Activated CD8-positive, alpha-beta T cell treated with anti-CD3 and anti-CD28 coated beads, Interleukin-2, amount 10 ng/mL, durations not matched to agents 7 days and 5 days (primary cell): ENCODE measurements at regions not wholly inside any gene's neighbourhood (a gene's known extent, or its start where the extent isn't known, plus 50 kb on each side); places are given as distances from the start of the nearest gene placed in this dataset.

Experiments used
- ATAC-seq: fragments of 150-1000 bp; cut with Tn5 transposase; one replicate; pipeline ENCODE4 v1.10.0; 2021; ENCODE audit warnings: moderate library complexity
- CTCF ChIA-PET: fragments of 350-600 bp; sonication (Branson Sonifier 250); formaldehyde crosslinking; loops from one replicate; lab custom pipeline; 2021; ENCODE audit warnings: antibody characterized with exemption; lab: Charles Lee
- POLR2A ChIA-PET: fragments of 350-600 bp; sonication (Branson Sonifier 250); formaldehyde crosslinking; loops from one replicate; lab custom pipeline; 2021; ENCODE audit warnings: antibody characterized with exemption; lab: Charles Lee
- DNase-seq: peaks from one replicate; pipeline ENCODE4 v3.0.0-alpha.2; 2020
- H3K27ac Mint-ChIP-seq: one replicate; pipeline ENCODE4 v1.8.0; 2021; ENCODE audit warnings: mild to moderate bottlenecking, mixed read lengths
- H3K27me3 Mint-ChIP-seq: one replicate; pipeline ENCODE4 v1.8.0; 2021; ENCODE audit warnings: low read depth, mixed read lengths
- H3K36me3 Mint-ChIP-seq: one replicate; pipeline ENCODE4 v1.8.0; 2021; ENCODE audit warnings: low read depth, mixed read lengths
- H3K4me1 Mint-ChIP-seq: one replicate; pipeline ENCODE4 v1.8.0; 2021; ENCODE audit warnings: low read depth, mixed read lengths
- H3K4me3 Mint-ChIP-seq: one replicate; pipeline ENCODE4 v1.8.0; 2021; ENCODE audit warnings: mild to moderate bottlenecking, mixed read lengths
- H3K9me3 Mint-ChIP-seq: one replicate; pipeline ENCODE4 v1.8.0; 2022; ENCODE audit warnings: mixed read lengths; ENCODE audit not compliant: insufficient read depth

- CTCF ChIA-PET = no interaction called here
- no peak overlapping the region for H3K4me3 Mint-ChIP-seq
- ATAC-seq (no peak), DNase-seq (no peak)
- POLR2A ChIA-PET = no interaction called here
- H3K27me3 Mint-ChIP-seq = no peaks in the 10 kb centered on the region
- no peaks in the 10 kb centered on the region for H3K9me3 Mint-ChIP-seq
- H3K27ac Mint-ChIP-seq = no peak overlapping the region
- H3K4me1 Mint-ChIP-seq = no peaks in the 10 kb centered on the region
- no peaks in the 10 kb centered on the region for H3K36me3 Mint-ChIP-seq
Observed at GRCh38 chr10:111865550-111865949, 318.0 kb downstream of the GPAM start.

- DNase-seq (no peak), ATAC-seq (no peak)
- H3K27ac Mint-ChIP-seq = no peak overlapping the region
- peaks cover 4% of the 10 kb centered on the region for H3K4me1 Mint-ChIP-seq
- CTCF ChIA-PET = no interaction called here
- H3K27me3 Mint-ChIP-seq = no peaks in the 10 kb centered on the region
- POLR2A ChIA-PET = no interaction called here
- no peaks in the 10 kb centered on the region for H3K36me3 Mint-ChIP-seq
- no peak overlapping the region for H3K4me3 Mint-ChIP-seq
- no peaks in the 10 kb centered on the region for H3K9me3 Mint-ChIP-seq
Observed at GRCh38 chr10:111871458-111871857, 312.1 kb downstream of the GPAM start.

- ChIA-PET POLR2A (no interaction called here), CTCF (no interaction called here)
- Mint-ChIP-seq H3K9me3 (no peaks in the 10 kb centered on the region), H3K27ac (no peak overlapping the region), H3K4me3 (no peak overlapping the region), H3K4me1 (peaks cover 4% of the 10 kb centered on the region), H3K27me3 (no peaks in the 10 kb centered on the region), H3K36me3 (no peaks in the 10 kb centered on the region)
- no peak for DNase-seq
- no peak for ATAC-seq
Observed at GRCh38 chr10:111872591-111872990, 311.0 kb downstream of the GPAM start.

- ChIA-PET POLR2A (no interaction called here), CTCF (no interaction called here)
- ATAC-seq (no peak), DNase-seq (no peak)
- H3K9me3 Mint-ChIP-seq = no peaks in the 10 kb centered on the region
- peaks cover 4% of the 10 kb centered on the region for H3K4me1 Mint-ChIP-seq
- H3K36me3 Mint-ChIP-seq = no peaks in the 10 kb centered on the region
- H3K4me3 Mint-ChIP-seq = no peak overlapping the region
- no peaks in the 10 kb centered on the region for H3K27me3 Mint-ChIP-seq
- H3K27ac Mint-ChIP-seq = no peak overlapping the region
Observed at GRCh38 chr10:111873041-111873440, 310.5 kb downstream of the GPAM start.

GRCh38 chr10:111873621-111874135, 309.9 kb downstream of the GPAM start:
- Mint-ChIP-seq H3K27ac (no peak overlapping the region), H3K4me1 (peaks cover 4% of the 10 kb centered on the region), H3K4me3 (no peak overlapping the region), H3K9me3 (no peaks in the 10 kb centered on the region), H3K36me3 (no peaks in the 10 kb centered on the region), H3K27me3 (no peaks in the 10 kb centered on the region)
- ATAC-seq (no peak), DNase-seq (no peak)
- CTCF ChIA-PET = no interaction called here
- POLR2A ChIA-PET = no interaction called here

GRCh38 chr10:111874576-111874975, 309.0 kb downstream of the GPAM start:
- Mint-ChIP-seq H3K4me1 (peaks cover 4% of the 10 kb centered on the region), H3K27ac (no peak overlapping the region), H3K9me3 (no peaks in the 10 kb centered on the region), H3K4me3 (no peak overlapping the region), H3K27me3 (no peaks in the 10 kb centered on the region), H3K36me3 (no peaks in the 10 kb centered on the region)
- ATAC-seq (no peak), DNase-seq (no peak)
- POLR2A ChIA-PET = no interaction called here
- CTCF ChIA-PET = no interaction called here

GRCh38 chr10:111875725-111876124, 307.8 kb downstream of the GPAM start:
- H3K4me3 Mint-ChIP-seq = no peak overlapping the region
- no peaks in the 10 kb centered on the region for H3K9me3 Mint-ChIP-seq
- CTCF ChIA-PET = no interaction called here
- no peak for ATAC-seq
- H3K4me1 Mint-ChIP-seq = peaks cover 4% of the 10 kb centered on the region
- no peak for DNase-seq
- POLR2A ChIA-PET = no interaction called here
- H3K36me3 Mint-ChIP-seq = no peaks in the 10 kb centered on the region
- no peak overlapping the region for H3K27ac Mint-ChIP-seq
- H3K27me3 Mint-ChIP-seq = no peaks in the 10 kb centered on the region

- Mint-ChIP-seq H3K27me3 (no peaks in the 10 kb centered on the region), H3K4me3 (no peak overlapping the region), H3K36me3 (no peaks in the 10 kb centered on the region), H3K4me1 (peaks cover 4% of the 10 kb centered on the region), H3K27ac (no peak overlapping the region), H3K9me3 (no peaks in the 10 kb centered on the region)
- DNase-seq = no peak
- no peak for ATAC-seq
- ChIA-PET CTCF (no interaction called here), POLR2A (no interaction called here)
Observed at GRCh38 chr10:111877258-111877657, 306.3 kb downstream of the GPAM start.

- CTCF ChIA-PET = no interaction called here
- POLR2A ChIA-PET = no interaction called here
Observed at GRCh38 chr10:111879969-111880368, 303.6 kb downstream of the GPAM start.

GRCh38 chr10:111885046-111885445, 298.5 kb downstream of the GPAM start:
- no peaks in the 10 kb centered on the region for H3K27me3 Mint-ChIP-seq
- no peak overlapping the region for H3K4me3 Mint-ChIP-seq
- no peak overlapping the region for H3K27ac Mint-ChIP-seq
- no peak for DNase-seq
- no peaks in the 10 kb centered on the region for H3K4me1 Mint-ChIP-seq
- no peaks in the 10 kb centered on the region for H3K36me3 Mint-ChIP-seq
- no peak for ATAC-seq
- CTCF ChIA-PET = no interaction called here
- no peaks in the 10 kb centered on the region for H3K9me3 Mint-ChIP-seq
- POLR2A ChIA-PET = no interaction called here

More at GRCh38 chr10:111879969-111880368, 303.6 kb downstream of the GPAM start:
- H3K27ac Mint-ChIP-seq = no peak overlapping the region
- no peaks in the 10 kb centered on the region for H3K27me3 Mint-ChIP-seq
- H3K9me3 Mint-ChIP-seq = no peaks in the 10 kb centered on the region
- no peaks in the 10 kb centered on the region for H3K36me3 Mint-ChIP-seq
- H3K4me3 Mint-ChIP-seq = no peak overlapping the region
- ATAC-seq (no peak), DNase-seq (no peak)
- H3K4me1 Mint-ChIP-seq = no peaks in the 10 kb centered on the region

GRCh38 chr10:111885919-111886318, 297.6 kb downstream of the GPAM start:
- CTCF ChIA-PET = no interaction called here
- no peaks in the 10 kb centered on the region for H3K4me1 Mint-ChIP-seq
- no peak overlapping the region for H3K4me3 Mint-ChIP-seq
- H3K9me3 Mint-ChIP-seq = no peaks in the 10 kb centered on the region
- no peaks in the 10 kb centered on the region for H3K27me3 Mint-ChIP-seq
- DNase-seq = no peak
- no peak for ATAC-seq
- POLR2A ChIA-PET = no interaction called here
- H3K27ac Mint-ChIP-seq = no peak overlapping the region
- no peaks in the 10 kb centered on the region for H3K36me3 Mint-ChIP-seq

- DNase-seq (no peak), ATAC-seq (no peak)
- no peak overlapping the region for H3K4me3 Mint-ChIP-seq
- CTCF ChIA-PET = no interaction called here
- H3K36me3 Mint-ChIP-seq = no peaks in the 10 kb centered on the region
- no peak overlapping the region for H3K27ac Mint-ChIP-seq
- no peaks in the 10 kb centered on the region for H3K9me3 Mint-ChIP-seq
- POLR2A ChIA-PET = no interaction called here
- no peaks in the 10 kb centered on the region for H3K27me3 Mint-ChIP-seq
- H3K4me1 Mint-ChIP-seq = no peaks in the 10 kb centered on the region
Observed at GRCh38 chr10:111887266-111887665, 296.3 kb downstream of the GPAM start.

GRCh38 chr10:111890046-111890445, 293.5 kb downstream of the GPAM start:
- no peak overlapping the region for H3K27ac Mint-ChIP-seq
- no peaks in the 10 kb centered on the region for H3K36me3 Mint-ChIP-seq
- DNase-seq (no peak), ATAC-seq (no peak)
- H3K9me3 Mint-ChIP-seq = no peaks in the 10 kb centered on the region
- CTCF ChIA-PET = no interaction called here
- no peak overlapping the region for H3K4me3 Mint-ChIP-seq
- no peaks in the 10 kb centered on the region for H3K27me3 Mint-ChIP-seq
- POLR2A ChIA-PET = interaction anchor here (0.6 kb wide), 1 partner anchor 1327 kb away, joined by 3 read pairs; no protein-coding TSS in a partner anchor
- no peaks in the 10 kb centered on the region for H3K4me1 Mint-ChIP-seq
